IMR-90 (cell line): ENCODE measurements at regions not wholly inside any gene's neighbourhood (a gene's known extent, or its start where the extent isn't known, plus 50 kb on each side); places are given as distances from the start of the nearest gene placed in this dataset.

ENCODE experiments used
- ATAC-seq: fragments of 200-7000 bp; cut with Tn5 transposase; 2 replicates; pipeline ENCODE4 v1.9.1; 2020; ENCODE audit warnings: low read depth, mild to moderate bottlenecking, moderate library complexity
- BruUV-seq: library from RNA; stranded (reverse); fragments of 400-500 nt; replicated peaks from 2 replicates; lab custom pipeline; 2021; lab: Mats Ljungman, UMichigan
- CTCF ChIA-PET: fragments of 300-600 bp; formaldehyde crosslinking; extraction: SDS; loops from one replicate; lab custom pipeline; 2021; ENCODE audit warnings: antibody characterized with exemption; lab: Yijun Ruan, JAX
- POLR2A ChIA-PET: fragments of 300-600 bp; sonication (Branson Sonifier 250); formaldehyde crosslinking; loops from one replicate; lab custom pipeline; 2022; ENCODE audit warnings: antibody characterized with exemption; ENCODE audit not compliant: unreplicated experiment; lab: Charles Lee
- DNase-seq: peaks from one replicate; pipeline ENCODE4 v3.0.0; 2013
- H2AFZ ChIP-seq: replicated peaks from 2 replicates; pipeline ENCODE3; 2013; ENCODE audit warnings: low read length, mild to moderate bottlenecking; ENCODE audit not compliant: poor library complexity
- H2AK5ac ChIP-seq: 2 replicates; pipeline ENCODE4 v1.6.1; 2013; ENCODE audit warnings: low read depth, low read length, inconsistent platforms
- H2AK9ac ChIP-seq: replicated peaks from 2 replicates; pipeline ENCODE3; 2013; ENCODE audit warnings: mild to moderate bottlenecking, low read depth, low read length, moderate library complexity; ENCODE audit not compliant: poor library complexity
- H2BK120ac ChIP-seq: 2 replicates; pipeline ENCODE4 v1.6.1; 2013; ENCODE audit warnings: low read depth, low read length, inconsistent platforms
- H2BK15ac ChIP-seq: 3 replicates; pipeline ENCODE4 v1.6.1; 2013; ENCODE audit warnings: low read depth, low read length, inconsistent platforms
- H2BK20ac ChIP-seq: 2 replicates; pipeline ENCODE4 v1.6.1; 2013; ENCODE audit warnings: low read depth, mild to moderate bottlenecking, inconsistent platforms, low read length, moderate library complexity
- H2BK5ac ChIP-seq: 2 replicates; pipeline ENCODE4 v1.6.1; 2013; ENCODE audit warnings: mild to moderate bottlenecking, low read depth, low read length, inconsistent platforms; ENCODE audit not compliant: poor library complexity, severe bottlenecking
- H3K14ac ChIP-seq: replicated peaks from 2 replicates; pipeline ENCODE4 v1.6.1; 2013; ENCODE audit warnings: low read depth, low read length, inconsistent platforms
- H3K18ac ChIP-seq: 2 replicates; pipeline ENCODE4 v1.6.1; 2013; ENCODE audit warnings: low read depth, low read length, control low read depth
- H3K23ac ChIP-seq: 2 replicates; pipeline ENCODE4 v1.6.1; 2013; ENCODE audit warnings: low read depth, low read length, inconsistent platforms
- H3K27ac ChIP-seq: 2 replicates; pipeline ENCODE4 v1.5.1; 2013; ENCODE audit warnings: mild to moderate bottlenecking, control low read depth, low read length; ENCODE audit not compliant: insufficient read depth
- H3K27me3 ChIP-seq: 2 replicates; pipeline ENCODE4 v1.6.1; 2013; ENCODE audit warnings: low read length; ENCODE audit not compliant: control insufficient read depth, insufficient read depth
- H3K36me3 ChIP-seq: 2 replicates; pipeline ENCODE4 v1.6.1; 2013; ENCODE audit warnings: low read length, mixed read lengths; ENCODE audit not compliant: control insufficient read depth, insufficient read depth
- H3K4ac ChIP-seq: 2 replicates; pipeline ENCODE4 v1.6.1; 2013; ENCODE audit warnings: low read depth, low read length, inconsistent platforms
- H3K4me1 ChIP-seq: 2 replicates; pipeline ENCODE4 v1.6.1; 2013; ENCODE audit warnings: low read length, mixed read lengths; ENCODE audit not compliant: control insufficient read depth, insufficient read depth
- H3K4me2 ChIP-seq: 2 replicates; pipeline ENCODE4 v1.6.1; 2013; ENCODE audit warnings: low read depth, mild to moderate bottlenecking, control low read depth, low read length, moderate library complexity
- H3K4me3 ChIP-seq: 2 replicates; pipeline ENCODE4 v1.5.1; 2013; ENCODE audit warnings: low read depth, mild to moderate bottlenecking, control low read depth, low read length, moderate library complexity; ENCODE audit not compliant: insufficient read depth
- H3K56ac ChIP-seq: 2 replicates; pipeline ENCODE4 v1.6.1; 2013; ENCODE audit warnings: low read length, inconsistent platforms; ENCODE audit not compliant: insufficient read depth; ENCODE audit errors: extremely low read depth
- H3K79me1 ChIP-seq, 2 experiments: 2 replicates each; pipeline ENCODE4 v1.6.1; 2013; ENCODE audit warnings: low read length in 2 of 2, inconsistent platforms in 1 of 2, low read depth in 1 of 2
- H3K9ac ChIP-seq: 2 replicates; pipeline ENCODE4 v1.6.1; 2013; ENCODE audit warnings: low read depth, low read length, control low read depth
- H3K9me1 ChIP-seq: 2 replicates; pipeline ENCODE4 v1.6.1; 2013; ENCODE audit warnings: low read length, inconsistent platforms; ENCODE audit not compliant: insufficient read depth
- H3K9me3 ChIP-seq: 2 replicates; pipeline ENCODE4 v1.6.1; 2013; ENCODE audit warnings: low read length; ENCODE audit not compliant: control insufficient read depth, insufficient read depth
- H4K20me1 ChIP-seq: 2 replicates; pipeline ENCODE4 v1.6.1; 2013; ENCODE audit warnings: low read length, inconsistent platforms; ENCODE audit not compliant: insufficient read depth
- H4K5ac ChIP-seq: 2 replicates; pipeline ENCODE4 v1.6.1; 2013; ENCODE audit warnings: mild to moderate bottlenecking, low read depth, low read length, control low read depth
- H4K8ac ChIP-seq, 2 experiments: 2 replicates each; pipeline ENCODE4 v1.6.1; 2013; ENCODE audit warnings: low read depth in 2 of 2, low read length in 2 of 2, control low read depth in 1 of 2, inconsistent platforms in 1 of 2
- H4K91ac ChIP-seq: 2 replicates; pipeline ENCODE4 v1.6.1; 2013; ENCODE audit warnings: low read depth, low read length, inconsistent platforms; ENCODE audit not compliant: insufficient read depth
- BHLHE40 ChIP-seq: fragments of 150-350 bp; IDR thresholded peaks from 2 replicates; pipeline ENCODE4 v1.6.1; 2016; ENCODE audit warnings: mild to moderate bottlenecking, low read depth, low read length
- FOS ChIP-seq: fragments of 150-350 bp; IDR thresholded peaks from 2 replicates; pipeline ENCODE4 v1.6.1; 2016; ENCODE audit warnings: low read depth, low read length
- MAZ ChIP-seq: IDR thresholded peaks from 2 replicates; pipeline ENCODE4 v1.6.1; 2012; ENCODE audit warnings: low read depth, mild to moderate bottlenecking, low read length, improper control_type of control experiment, moderate library complexity, borderline replicate concordance
- MXI1 ChIP-seq: IDR thresholded peaks from 2 replicates; pipeline ENCODE4 v1.6.1; 2012; ENCODE audit warnings: low read depth, mild to moderate bottlenecking, low read length, moderate library complexity, borderline replicate concordance
- RCOR1 ChIP-seq: IDR thresholded peaks from 2 replicates; pipeline ENCODE4 v1.6.1; 2012; ENCODE audit warnings: mild to moderate bottlenecking, low read length, improper control_type of control experiment; ENCODE audit not compliant: insufficient replicate concordance
- RFX5 ChIP-seq: IDR thresholded peaks from 2 replicates; pipeline ENCODE4 v1.8.0; 2012; ENCODE audit warnings: low read depth, mild to moderate bottlenecking, low read length, moderate library complexity
- WGBS, 2 experiments: methylation state at CpG; one replicate each; pipeline versions ENCODE4 v1.1.5 to v1.1.7; 2013; ENCODE audit warnings: missing lambda C conversion rate in 2 of 2; ENCODE audit not compliant: insufficient read length in 1 of 2; ENCODE audit errors: extremely low coverage in 2 of 2; 5-methylcytosine and 5-hydroxymethylcytosine counted together
- dilution Hi-C: fragments of 300-500 bp; cut with HindIII; formaldehyde crosslinking; loops from one replicate; pipeline ENCODE4 v1.14.3; 2018; ENCODE audit warnings: low sequenced_read_pairs; ENCODE audit not compliant: unreplicated experiment
- in situ Hi-C: fragments of 300-500 bp; cut with MboI; formaldehyde crosslinking; loops from 3 replicates; pipeline ENCODE4 v1.14.3; 2019; ENCODE audit warnings: low sequenced_read_pairs, inconsistent platforms, mixed read lengths
- intact Hi-C: fragments of 100-400 bp; cut with micrococcal nuclease; formaldehyde crosslinking; loops from 2 replicates; pipeline ENCODE4 v1.10.0; 2022

DNA sequence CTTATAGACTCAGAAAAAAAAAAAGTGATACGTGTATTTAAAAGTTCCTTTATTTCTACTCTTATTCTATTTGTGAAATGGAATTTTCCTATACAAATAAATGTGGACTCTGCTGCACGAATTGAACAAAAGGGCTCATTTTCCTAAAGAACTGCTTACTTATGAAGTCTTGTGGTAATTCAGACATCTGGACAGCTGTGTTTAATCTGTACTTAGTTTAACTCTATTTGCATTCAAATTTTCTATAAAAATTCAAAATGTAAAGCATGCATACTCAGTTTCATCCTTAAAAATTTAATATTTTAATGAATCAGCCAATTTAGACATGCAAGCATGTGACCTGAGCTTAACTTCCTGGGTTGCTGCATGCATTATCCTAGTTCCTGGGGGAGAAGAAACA lies 118.0 kb upstream of the PCLO start:
- Histone ChIP-seq H3K4me1 (no peaks in the 10 kb centered on the region), H3K27me3 (no peaks in the 10 kb centered on the region), H3K4me2 (no peak overlapping the region), H2BK15ac (no peak overlapping the region), H3K9me1 (no peaks in the 10 kb centered on the region), H3K4me3 (no peak overlapping the region), H2BK20ac (no peak overlapping the region), H4K20me1 (no peaks in the 10 kb centered on the region), H2AFZ (no peak overlapping the region), H2AK5ac (no peak overlapping the region), H2AK9ac (no peak overlapping the region), H3K4ac (no peak overlapping the region), H2BK5ac (no peak overlapping the region), H4K91ac (no peak overlapping the region), H3K36me3 (no peaks in the 10 kb centered on the region), H2BK120ac (no peak overlapping the region), H3K23ac (no peak overlapping the region), H3K9ac (no peak overlapping the region), H3K18ac (no peak overlapping the region), H3K79me1 (no peaks in the 10 kb centered on the region), H3K14ac (no peak overlapping the region), H4K5ac (no peak overlapping the region), H3K27ac (no peak overlapping the region), H4K8ac (no peak overlapping the region), H3K9me3 (no peaks in the 10 kb centered on the region), H3K56ac (no peak overlapping the region)
- dilution Hi-C loops (no loop called here), in situ Hi-C loops (no loop called here), intact Hi-C loops (no loop called here)
- CTCF ChIA-PET = no interaction called here
- no peak for TF ChIP-seq MXI1
- TF ChIP-seq MAZ = no peak
- TF ChIP-seq FOS = no peak
- TF ChIP-seq BHLHE40 = no peak
- no peak for TF ChIP-seq RFX5
- TF ChIP-seq RCOR1 = no peak
- BruUV-seq = no TSS peak
- POLR2A ChIA-PET = no interaction called here
- no CpG with 5 or more reads among the region's 2 CpGs for WGBS, 2 experiments
- ATAC-seq (no peak), DNase-seq (no peak)
